GM21786 (cell line): ENCODE measurements at regions not wholly inside any gene's neighbourhood (a gene's known extent, or its start where the extent isn't known, plus 50 kb on each side); places are given as distances from the start of the nearest gene placed in this dataset.
"Not testable (repeated sequence)": the region's sequence is repeated elsewhere in the genome, so short reads cannot be mapped to it uniquely, and the experiment has no call there.

ENCODE experiments used
- ATAC-seq: cut with Tn5 transposase; IDR thresholded peaks from one replicate; pipeline ENCODE4 v1.9.1; 2021; ENCODE audit not compliant: unreplicated experiment

GRCh38 chr3:192968901-192969300 is 51.2 kb upstream of the MB21D2 start:
- ATAC-seq, result not testable (repeated sequence)

GRCh38 chr3:192980632-192981031 is 63.0 kb upstream of the MB21D2 start:
- ATAC-seq, result no peak

- no peak for ATAC-seq
Measured at GRCh38 chr3:192986379-192986778, 68.7 kb upstream of the MB21D2 start.

- ATAC-seq, result no peak
Measured at GRCh38 chr3:192991356-192991755, 73.7 kb upstream of the MB21D2 start.

- no peak for ATAC-seq
Measured at GRCh38 chr3:192992361-192992760, 74.7 kb upstream of the MB21D2 start.

- no peak for ATAC-seq
Measured at GRCh38 chr3:192993411-192993810, 75.8 kb upstream of the MB21D2 start.

GRCh38 chr3:193001113-193001512 is 83.5 kb upstream of the MB21D2 start:
- not testable (repeated sequence) for ATAC-seq

GRCh38 chr3:193003624-193004023 is 86.0 kb upstream of the MB21D2 start:
- not testable (repeated sequence) for ATAC-seq

- no peak for ATAC-seq
Measured at GRCh38 chr3:193008654-193009053, 91.0 kb upstream of the MB21D2 start.

- no peak for ATAC-seq
Measured at GRCh38 chr3:193010191-193010590, 92.5 kb upstream of the MB21D2 start.

- no peak for ATAC-seq
Measured at GRCh38 chr3:193011958-193012357, 94.3 kb upstream of the MB21D2 start.

GRCh38 chr3:193014902-193015301 is 97.2 kb upstream of the MB21D2 start:
- no peak for ATAC-seq

- ATAC-seq, result no peak
Measured at GRCh38 chr3:193016437-193016901, 98.8 kb upstream of the MB21D2 start.

- no peak for ATAC-seq
Measured at GRCh38 chr3:193021506-193022010, 103.9 kb upstream of the MB21D2 start.

GRCh38 chr3:193023218-193023617 is 105.6 kb upstream of the MB21D2 start:
- ATAC-seq, result no peak

- ATAC-seq, result no peak
Measured at GRCh38 chr3:193028258-193028657, 110.6 kb upstream of the MB21D2 start.

GRCh38 chr3:193029800-193030199 is 112.1 kb upstream of the MB21D2 start:
- ATAC-seq, result no peak

GRCh38 chr3:193030276-193030675 is 112.6 kb upstream of the MB21D2 start:
- no peak for ATAC-seq

- ATAC-seq, result no peak
Measured at GRCh38 chr3:193031911-193032310, 114.3 kb upstream of the MB21D2 start.

GRCh38 chr3:193033226-193033780 is 115.6 kb upstream of the MB21D2 start:
- no peak for ATAC-seq

- not testable (repeated sequence) for ATAC-seq
Measured at GRCh38 chr3:193037828-193038227, 120.2 kb upstream of the MB21D2 start.

GRCh38 chr3:193039058-193039457 is 121.4 kb upstream of the MB21D2 start:
- no peak for ATAC-seq
